ENCODE measurements at regions not wholly inside any gene's neighbourhood (a gene's known extent, or its start where the extent isn't known, plus 50 kb on each side); places are given as distances from the start of the nearest gene placed in this dataset.

DNA sequence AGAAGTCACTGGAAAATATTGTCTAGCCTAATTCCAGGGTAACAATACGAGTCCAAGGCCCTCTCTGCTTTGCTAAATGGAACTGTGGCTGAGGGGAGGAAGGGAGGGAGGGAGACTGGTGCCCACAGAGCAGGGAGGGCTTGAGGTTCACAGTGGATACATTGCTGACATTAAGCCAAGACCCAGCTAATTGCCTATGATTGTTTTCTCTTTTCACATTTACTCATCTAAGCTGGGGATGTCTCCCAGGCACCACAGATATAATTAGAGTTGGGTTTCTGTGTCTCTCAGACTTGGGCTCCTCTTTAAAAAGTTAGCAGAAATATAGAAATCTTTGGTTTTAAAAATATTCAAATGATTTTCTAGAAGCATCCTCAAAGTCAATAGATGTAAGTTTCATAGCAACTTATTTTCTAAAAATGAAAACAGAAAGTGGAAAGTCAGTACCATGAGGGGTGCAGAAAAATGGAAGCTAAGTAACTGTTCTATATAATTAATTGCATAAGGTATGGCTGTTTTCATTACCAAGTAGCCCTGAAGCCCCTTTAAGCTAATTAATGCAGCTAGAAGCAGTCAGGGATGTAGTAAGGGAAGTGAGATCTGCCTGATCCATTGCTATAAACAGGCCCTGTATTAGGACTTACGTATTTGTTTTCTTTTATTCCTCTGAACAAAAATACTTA lies 259.8 kb downstream of the NDUFS4 start (continued):
- TF ChIP-seq POU6F1 (CRISPR knock-in tag; IDR thresholded peaks at IDR 0.05; ENCODE audit: borderline replicate concordance, low read depth) (no peak), ZFP3 (CRISPR knock-in tag; IDR thresholded peaks at IDR 0.05) (no peak), ZNF565 (CRISPR knock-in tag; conservative IDR thresholded peaks at IDR 0.05; ENCODE audit: low read depth) (no peak), ZNF70 (CRISPR knock-in tag; IDR thresholded peaks at IDR 0.05) (no peak)

- TF ChIP-seq, protein P1, sequence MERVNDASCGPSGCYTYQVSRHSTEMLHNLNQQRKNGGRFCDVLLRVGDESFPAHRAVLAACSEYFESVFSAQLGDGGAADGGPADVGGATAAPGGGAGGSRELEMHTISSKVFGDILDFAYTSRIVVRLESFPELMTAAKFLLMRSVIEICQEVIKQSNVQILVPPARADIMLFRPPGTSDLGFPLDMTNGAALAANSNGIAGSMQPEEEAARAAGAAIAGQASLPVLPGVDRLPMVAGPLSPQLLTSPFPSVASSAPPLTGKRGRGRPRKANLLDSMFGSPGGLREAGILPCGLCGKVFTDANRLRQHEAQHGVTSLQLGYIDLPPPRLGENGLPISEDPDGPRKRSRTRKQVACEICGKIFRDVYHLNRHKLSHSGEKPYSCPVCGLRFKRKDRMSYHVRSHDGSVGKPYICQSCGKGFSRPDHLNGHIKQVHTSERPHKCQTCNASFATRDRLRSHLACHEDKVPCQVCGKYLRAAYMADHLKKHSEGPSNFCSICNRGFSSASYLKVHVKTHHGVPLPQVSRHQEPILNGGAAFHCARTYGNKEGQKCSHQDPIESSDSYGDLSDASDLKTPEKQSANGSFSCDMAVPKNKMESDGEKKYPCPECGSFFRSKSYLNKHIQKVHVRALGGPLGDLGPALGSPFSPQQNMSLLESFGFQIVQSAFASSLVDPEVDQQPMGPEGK (CRISPR knock-in tag; IDR thresholded peaks at IDR 0.05; ENCODE audit: borderline replicate concordance) = no peak
- TF ChIP-seq ZNF8 (CRISPR knock-in tag; IDR thresholded peaks at IDR 0.05) (no peak), ISL1 (CRISPR knock-in tag; IDR thresholded peaks at IDR 0.05) (no peak), ARNTL (CRISPR knock-in tag; IDR thresholded peaks at IDR 0.05; ENCODE audit: borderline replicate concordance, low read depth) (no peak), TCF4 (CRISPR knock-in tag; IDR thresholded peaks at IDR 0.05; ENCODE audit: borderline replicate concordance) (no peak), ZFP3 (CRISPR knock-in tag; IDR thresholded peaks at IDR 0.05) (no peak), ZNF565 (CRISPR knock-in tag; conservative IDR thresholded peaks at IDR 0.05; ENCODE audit: low read depth) (no peak), ESRRG (CRISPR knock-in tag; IDR thresholded peaks at IDR 0.05) (no peak), POU6F1 (CRISPR knock-in tag; IDR thresholded peaks at IDR 0.05; ENCODE audit: borderline replicate concordance, low read depth) (no peak), OSR1 (CRISPR knock-in tag; IDR thresholded peaks at IDR 0.05) (no peak), GLIS3 (CRISPR knock-in tag; IDR thresholded peaks at IDR 0.05) (no peak), SNAI2 (CRISPR knock-in tag; IDR thresholded peaks at IDR 0.05) (no peak), BACH2 (CRISPR knock-in tag; IDR thresholded peaks at IDR 0.05; ENCODE audit: borderline replicate concordance) (no peak)
- TF ChIP-seq, protein P2, sequence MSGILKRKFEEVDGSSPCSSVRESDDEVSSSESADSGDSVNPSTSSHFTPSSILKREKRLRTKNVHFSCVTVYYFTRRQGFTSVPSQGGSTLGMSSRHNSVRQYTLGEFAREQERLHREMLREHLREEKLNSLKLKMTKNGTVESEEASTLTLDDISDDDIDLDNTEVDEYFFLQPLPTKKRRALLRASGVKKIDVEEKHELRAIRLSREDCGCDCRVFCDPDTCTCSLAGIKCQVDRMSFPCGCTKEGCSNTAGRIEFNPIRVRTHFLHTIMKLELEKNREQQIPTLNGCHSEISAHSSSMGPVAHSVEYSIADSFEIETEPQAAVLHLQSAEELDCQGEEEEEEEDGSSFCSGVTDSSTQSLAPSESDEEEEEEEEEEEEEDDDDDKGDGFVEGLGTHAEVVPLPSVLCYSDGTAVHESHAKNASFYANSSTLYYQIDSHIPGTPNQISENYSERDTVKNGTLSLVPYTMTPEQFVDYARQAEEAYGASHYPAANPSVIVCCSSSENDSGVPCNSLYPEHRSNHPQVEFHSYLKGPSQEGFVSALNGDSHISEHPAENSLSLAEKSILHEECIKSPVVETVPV (CRISPR knock-in tag; IDR thresholded peaks at IDR 0.05) = no peak
- TF ChIP-seq, protein P3, sequence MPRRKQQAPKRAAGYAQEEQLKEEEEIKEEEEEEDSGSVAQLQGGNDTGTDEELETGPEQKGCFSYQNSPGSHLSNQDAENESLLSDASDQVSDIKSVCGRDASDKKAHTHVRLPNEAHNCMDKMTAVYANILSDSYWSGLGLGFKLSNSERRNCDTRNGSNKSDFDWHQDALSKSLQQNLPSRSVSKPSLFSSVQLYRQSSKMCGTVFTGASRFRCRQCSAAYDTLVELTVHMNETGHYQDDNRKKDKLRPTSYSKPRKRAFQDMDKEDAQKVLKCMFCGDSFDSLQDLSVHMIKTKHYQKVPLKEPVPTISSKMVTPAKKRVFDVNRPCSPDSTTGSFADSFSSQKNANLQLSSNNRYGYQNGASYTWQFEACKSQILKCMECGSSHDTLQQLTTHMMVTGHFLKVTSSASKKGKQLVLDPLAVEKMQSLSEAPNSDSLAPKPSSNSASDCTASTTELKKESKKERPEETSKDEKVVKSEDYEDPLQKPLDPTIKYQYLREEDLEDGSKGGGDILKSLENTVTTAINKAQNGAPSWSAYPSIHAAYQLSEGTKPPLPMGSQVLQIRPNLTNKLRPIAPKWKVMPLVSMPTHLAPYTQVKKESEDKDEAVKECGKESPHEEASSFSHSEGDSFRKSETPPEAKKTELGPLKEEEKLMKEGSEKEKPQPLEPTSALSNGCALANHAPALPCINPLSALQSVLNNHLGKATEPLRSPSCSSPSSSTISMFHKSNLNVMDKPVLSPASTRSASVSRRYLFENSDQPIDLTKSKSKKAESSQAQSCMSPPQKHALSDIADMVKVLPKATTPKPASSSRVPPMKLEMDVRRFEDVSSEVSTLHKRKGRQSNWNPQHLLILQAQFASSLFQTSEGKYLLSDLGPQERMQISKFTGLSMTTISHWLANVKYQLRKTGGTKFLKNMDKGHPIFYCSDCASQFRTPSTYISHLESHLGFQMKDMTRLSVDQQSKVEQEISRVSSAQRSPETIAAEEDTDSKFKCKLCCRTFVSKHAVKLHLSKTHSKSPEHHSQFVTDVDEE (CRISPR knock-in tag; IDR thresholded peaks at IDR 0.05) = no peak
Observed at GRCh38 chr5:53820802-53821171, 260.3 kb downstream of the NDUFS4 start.

GRCh38 chr5:53825016-53825415 lies 264.6 kb downstream of the NDUFS4 start:
- no peak for ATAC-seq
- no peak for TF ChIP-seq BACH2 (CRISPR knock-in tag; IDR thresholded peaks at IDR 0.05; ENCODE audit: borderline replicate concordance)
- TF ChIP-seq OSR1 (CRISPR knock-in tag; IDR thresholded peaks at IDR 0.05) = no peak
- TF ChIP-seq, protein P3 (CRISPR knock-in tag; IDR thresholded peaks at IDR 0.05) = no peak
- no peak for TF ChIP-seq ZNF565 (CRISPR knock-in tag; conservative IDR thresholded peaks at IDR 0.05; ENCODE audit: low read depth)
- TF ChIP-seq, protein P2 (CRISPR knock-in tag; IDR thresholded peaks at IDR 0.05) = no peak

More at GRCh38 chr5:53820802-53821171, 260.3 kb downstream of the NDUFS4 start:
- ATAC-seq = no peak
